ENCODE measurements at regions not wholly inside any gene's neighbourhood (a gene's known extent, or its start where the extent isn't known, plus 50 kb on each side); places are given as distances from the start of the nearest gene placed in this dataset.

DNA sequence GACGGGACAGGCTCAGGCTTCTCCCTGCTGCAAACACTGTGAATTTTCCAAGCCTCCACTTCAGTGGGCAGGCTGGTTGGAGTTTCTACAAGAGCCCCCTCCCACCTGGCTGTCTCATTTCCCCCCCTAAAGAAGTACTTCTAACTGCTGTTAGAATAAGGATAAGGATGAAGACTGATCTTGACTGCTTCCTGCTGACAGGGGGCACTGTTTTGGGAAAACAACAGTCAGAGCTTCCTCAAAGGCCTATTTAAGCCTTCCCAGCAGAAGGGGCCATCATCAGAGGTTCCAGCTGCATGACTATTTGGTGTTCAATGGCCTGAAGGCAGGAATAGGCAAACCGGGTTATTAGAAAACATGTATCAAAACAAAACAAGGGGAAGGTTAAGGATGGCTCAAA, 1162.8 kb downstream of the DSC3 start:
- TF ChIP-seq, protein P1, sequence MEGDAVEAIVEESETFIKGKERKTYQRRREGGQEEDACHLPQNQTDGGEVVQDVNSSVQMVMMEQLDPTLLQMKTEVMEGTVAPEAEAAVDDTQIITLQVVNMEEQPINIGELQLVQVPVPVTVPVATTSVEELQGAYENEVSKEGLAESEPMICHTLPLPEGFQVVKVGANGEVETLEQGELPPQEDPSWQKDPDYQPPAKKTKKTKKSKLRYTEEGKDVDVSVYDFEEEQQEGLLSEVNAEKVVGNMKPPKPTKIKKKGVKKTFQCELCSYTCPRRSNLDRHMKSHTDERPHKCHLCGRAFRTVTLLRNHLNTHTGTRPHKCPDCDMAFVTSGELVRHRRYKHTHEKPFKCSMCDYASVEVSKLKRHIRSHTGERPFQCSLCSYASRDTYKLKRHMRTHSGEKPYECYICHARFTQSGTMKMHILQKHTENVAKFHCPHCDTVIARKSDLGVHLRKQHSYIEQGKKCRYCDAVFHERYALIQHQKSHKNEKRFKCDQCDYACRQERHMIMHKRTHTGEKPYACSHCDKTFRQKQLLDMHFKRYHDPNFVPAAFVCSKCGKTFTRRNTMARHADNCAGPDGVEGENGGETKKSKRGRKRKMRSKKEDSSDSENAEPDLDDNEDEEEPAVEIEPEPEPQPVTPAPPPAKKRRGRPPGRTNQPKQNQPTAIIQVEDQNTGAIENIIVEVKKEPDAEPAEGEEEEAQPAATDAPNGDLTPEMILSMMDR (IDR thresholded peaks at IDR 0.05; ENCODE audit: insufficient read depth, low read length, poor library complexity, severe bottlenecking): no peak
- no peak for DNase-seq (ENCODE audit: low read depth)
- Histone ChIP-seq H3K27me3 (ENCODE audit: control insufficient read depth, insufficient read depth, low read length) (no peaks in the 10 kb centered on the region), H3K36me3 (ENCODE audit: control insufficient read depth, insufficient read depth, low read length) (no peaks in the 10 kb centered on the region), H3K4me3 (ENCODE audit: low read depth, low read length) (no peak overlapping the region)

DNA sequence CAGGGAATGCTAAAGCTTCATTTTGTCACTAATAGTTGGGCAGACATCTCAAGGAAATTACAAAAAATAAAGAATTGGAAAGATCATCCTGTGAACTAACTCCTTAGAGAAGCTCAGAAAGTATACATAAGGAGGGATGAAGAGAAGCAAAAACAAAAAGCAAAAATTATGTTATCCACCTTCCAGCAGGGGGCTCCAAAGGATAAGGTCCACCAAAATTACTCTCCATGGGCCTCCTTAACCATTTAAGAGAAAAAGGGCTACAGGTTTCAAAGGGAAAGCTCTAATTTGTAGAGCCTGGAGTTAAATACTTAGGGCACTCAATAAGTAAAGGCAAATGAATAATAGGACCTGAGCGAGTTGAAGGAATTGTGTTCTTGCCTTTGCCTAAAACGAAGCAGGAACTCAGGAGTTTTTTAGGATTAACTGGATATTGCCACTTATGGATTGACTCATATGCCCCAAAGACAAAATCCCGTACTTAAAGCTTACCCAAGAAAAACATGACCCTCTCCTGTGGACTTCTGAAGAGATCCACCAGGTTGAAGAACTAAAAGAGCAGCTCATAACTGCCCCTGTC, 1167.9 kb downstream of the DSC3 start:
- DNase-seq (ENCODE audit: low read depth): peak; percentile 5
- no peaks in the 10 kb centered on the region for H3K36me3 ChIP-seq (ENCODE audit: control insufficient read depth, insufficient read depth, low read length)
- no peak overlapping the region for H3K4me3 ChIP-seq (ENCODE audit: low read depth, low read length)
- H3K27me3 ChIP-seq (ENCODE audit: control insufficient read depth, insufficient read depth, low read length): no peaks in the 10 kb centered on the region
- TF ChIP-seq, protein P1 (IDR thresholded peaks at IDR 0.05; ENCODE audit: insufficient read depth, low read length, poor library complexity, severe bottlenecking): peak; percentile 55

DNA sequence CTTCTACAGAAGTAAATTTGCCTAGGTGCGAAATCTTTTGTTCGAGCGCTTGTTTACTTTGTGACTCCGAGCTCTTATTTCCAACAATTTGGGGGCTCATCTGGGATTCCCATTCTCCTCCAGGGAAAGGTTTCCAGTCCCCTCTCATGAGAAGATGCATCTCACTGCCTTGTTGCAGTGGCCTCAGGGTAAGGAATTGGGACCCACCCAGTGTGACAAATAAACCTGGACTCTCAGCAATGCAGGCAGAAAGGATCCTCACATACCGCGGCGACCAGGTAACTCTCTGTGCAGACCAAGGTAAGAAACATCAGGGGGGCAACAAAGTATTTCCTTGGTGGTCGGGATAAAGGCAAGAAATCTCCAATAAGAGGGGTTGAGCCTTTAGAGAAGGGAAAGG, 1169.3 kb downstream of the DSC3 start:
- TF ChIP-seq, protein P1 (IDR thresholded peaks at IDR 0.05; ENCODE audit: insufficient read depth, low read length, poor library complexity, severe bottlenecking): no peak

DNA sequence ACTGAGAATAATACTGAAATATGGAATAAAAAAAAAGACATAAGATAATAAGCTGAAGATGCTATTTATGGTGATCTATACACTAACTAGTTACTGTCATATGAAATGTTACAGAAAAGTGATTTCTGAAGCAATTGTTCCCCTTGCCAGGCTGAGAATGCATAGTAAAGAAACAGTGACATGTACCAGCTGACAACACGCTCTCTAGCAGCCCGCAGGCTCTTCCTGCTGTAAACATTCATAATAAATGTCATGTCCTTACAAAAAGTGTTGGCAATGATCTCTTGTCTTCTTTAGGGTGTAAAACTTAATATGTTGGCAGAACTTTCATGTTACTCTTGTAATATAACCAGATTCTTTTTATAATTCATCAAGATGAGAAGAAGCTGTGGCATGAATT, 1171.3 kb downstream of the DSC3 start:
- TF ChIP-seq, protein P1 (IDR thresholded peaks at IDR 0.05; ENCODE audit: insufficient read depth, low read length, poor library complexity, severe bottlenecking): no peak
- Histone ChIP-seq H3K4me3 (ENCODE audit: low read depth, low read length) (no peak overlapping the region), H3K36me3 (ENCODE audit: control insufficient read depth, insufficient read depth, low read length) (no peaks in the 10 kb centered on the region), H3K27me3 (ENCODE audit: control insufficient read depth, insufficient read depth, low read length) (no peaks in the 10 kb centered on the region)
- no peak for DNase-seq (ENCODE audit: low read depth)

More for the DNA sequence above, 1169.3 kb downstream of the DSC3 start:
- Histone ChIP-seq H3K36me3 (ENCODE audit: control insufficient read depth, insufficient read depth, low read length) (no peaks in the 10 kb centered on the region), H3K4me3 (ENCODE audit: low read depth, low read length) (no peak overlapping the region), H3K27me3 (ENCODE audit: control insufficient read depth, insufficient read depth, low read length) (no peaks in the 10 kb centered on the region)
- DNase-seq (ENCODE audit: low read depth): no peak

DNA sequence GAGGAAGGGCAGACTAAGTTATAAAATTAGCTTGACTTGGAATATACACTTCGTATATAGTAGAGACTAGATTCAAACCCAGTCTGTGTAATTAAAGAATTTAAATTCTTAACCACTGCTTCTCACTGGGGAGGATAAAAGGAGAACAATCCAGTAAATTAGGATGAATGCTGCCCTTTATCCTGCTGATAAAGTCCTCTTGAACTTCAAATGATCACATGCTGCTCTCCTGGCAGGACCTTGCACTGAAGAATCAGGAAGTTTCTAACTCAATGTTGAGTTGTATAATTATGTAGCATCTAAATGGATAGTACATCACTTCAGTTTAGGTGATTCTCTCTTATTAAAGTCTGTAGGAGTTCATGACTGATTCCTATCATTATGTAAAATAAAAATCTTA, 1179.7 kb downstream of the DSC3 start:
- DNase-seq (ENCODE audit: low read depth): no peak
- H3K4me3 ChIP-seq (ENCODE audit: low read depth, low read length): no peak overlapping the region
- TF ChIP-seq, protein P1 (IDR thresholded peaks at IDR 0.05; ENCODE audit: insufficient read depth, low read length, poor library complexity, severe bottlenecking): no peak

DNA sequence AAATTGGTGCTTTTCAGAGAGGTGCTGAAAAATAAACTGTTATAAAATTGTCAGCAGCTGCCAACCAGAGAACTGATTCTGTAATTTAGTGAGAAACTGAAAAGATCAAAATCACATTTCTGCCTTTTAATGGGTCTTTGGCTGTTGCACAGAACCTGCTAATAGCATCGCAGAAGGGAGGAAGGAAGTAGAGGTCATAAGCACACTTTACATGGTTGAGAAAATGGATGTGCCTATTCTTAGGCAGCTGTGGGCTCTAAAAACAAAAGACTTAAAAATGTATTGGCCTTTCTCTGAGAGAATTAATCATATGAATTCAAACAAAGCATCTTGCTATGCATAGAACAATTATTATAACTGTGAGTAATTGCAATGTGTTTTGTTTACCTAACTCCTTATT, 1186.9 kb downstream of the DSC3 start:
- Histone ChIP-seq H3K27me3 (ENCODE audit: control insufficient read depth, insufficient read depth, low read length) (no peaks in the 10 kb centered on the region), H3K4me3 (ENCODE audit: low read depth, low read length) (no peak overlapping the region), H3K36me3 (ENCODE audit: control insufficient read depth, insufficient read depth, low read length) (no peaks in the 10 kb centered on the region)
- TF ChIP-seq, protein P1 (IDR thresholded peaks at IDR 0.05; ENCODE audit: insufficient read depth, low read length, poor library complexity, severe bottlenecking): no peak
- DNase-seq (ENCODE audit: low read depth): no peak

More for the DNA sequence above, 1179.7 kb downstream of the DSC3 start:
- Histone ChIP-seq H3K36me3 (ENCODE audit: control insufficient read depth, insufficient read depth, low read length) (no peaks in the 10 kb centered on the region), H3K27me3 (ENCODE audit: control insufficient read depth, insufficient read depth, low read length) (no peaks in the 10 kb centered on the region)
